ENCODE measurements at regions not wholly inside any gene's neighbourhood (a gene's known extent, or its start where the extent isn't known, plus 50 kb on each side); places are given as distances from the start of the nearest gene placed in this dataset.

DNA sequence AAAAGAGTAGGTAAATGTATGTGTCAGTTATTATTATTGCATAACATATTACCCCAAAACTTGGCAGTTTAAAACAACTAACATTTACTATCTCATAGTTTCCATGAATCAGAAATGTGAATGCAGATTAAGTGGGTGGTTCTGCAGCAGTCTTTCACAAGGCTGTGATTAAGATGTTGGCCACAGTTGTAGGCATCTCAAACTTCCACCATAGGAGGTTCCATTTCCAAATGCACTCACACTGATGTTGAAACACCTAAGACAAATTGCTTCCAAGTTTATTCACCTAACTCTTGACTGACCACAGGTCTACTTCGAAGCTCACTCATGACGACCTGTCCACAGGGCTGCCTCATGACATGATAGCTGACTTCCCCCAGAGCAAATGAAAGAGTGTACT is 360.8 kb downstream of the GRB14 start:
- Mint-ChIP-seq H3K27ac (no peak overlapping the region), H3K36me3 (ENCODE audit: low read depth) (no peaks in the 10 kb centered on the region), H3K4me1 (no peaks in the 10 kb centered on the region), H3K9me3 (no peaks in the 10 kb centered on the region), H3K27me3 (ENCODE audit: insufficient read depth) (no peaks in the 10 kb centered on the region), H3K4me3 (no peak overlapping the region)
- Histone ChIP-seq H3K9ac (ENCODE audit: extremely low read depth, low read length, poor library complexity, severe bottlenecking) (no peak overlapping the region), H3K27ac (ENCODE audit: low read depth, low read length) (no peak overlapping the region), H3K9me3 (ENCODE audit: control insufficient read depth, low read length) (no peaks in the 10 kb centered on the region), H3K36me3 (ENCODE audit: control insufficient read depth, insufficient read depth, low read length) (no peaks in the 10 kb centered on the region), H3K4me1 (ENCODE audit: control insufficient read depth, insufficient read depth, low read length) (no peaks in the 10 kb centered on the region), H3K4me3 (ENCODE audit: low read length) (no peak overlapping the region), H3K27me3 (ENCODE audit: control insufficient read depth, insufficient read depth, low read length, poor library complexity, severe bottlenecking) (no peaks in the 10 kb centered on the region)
- DNase-seq, result no peak
- TF ChIP-seq, protein P1, sequence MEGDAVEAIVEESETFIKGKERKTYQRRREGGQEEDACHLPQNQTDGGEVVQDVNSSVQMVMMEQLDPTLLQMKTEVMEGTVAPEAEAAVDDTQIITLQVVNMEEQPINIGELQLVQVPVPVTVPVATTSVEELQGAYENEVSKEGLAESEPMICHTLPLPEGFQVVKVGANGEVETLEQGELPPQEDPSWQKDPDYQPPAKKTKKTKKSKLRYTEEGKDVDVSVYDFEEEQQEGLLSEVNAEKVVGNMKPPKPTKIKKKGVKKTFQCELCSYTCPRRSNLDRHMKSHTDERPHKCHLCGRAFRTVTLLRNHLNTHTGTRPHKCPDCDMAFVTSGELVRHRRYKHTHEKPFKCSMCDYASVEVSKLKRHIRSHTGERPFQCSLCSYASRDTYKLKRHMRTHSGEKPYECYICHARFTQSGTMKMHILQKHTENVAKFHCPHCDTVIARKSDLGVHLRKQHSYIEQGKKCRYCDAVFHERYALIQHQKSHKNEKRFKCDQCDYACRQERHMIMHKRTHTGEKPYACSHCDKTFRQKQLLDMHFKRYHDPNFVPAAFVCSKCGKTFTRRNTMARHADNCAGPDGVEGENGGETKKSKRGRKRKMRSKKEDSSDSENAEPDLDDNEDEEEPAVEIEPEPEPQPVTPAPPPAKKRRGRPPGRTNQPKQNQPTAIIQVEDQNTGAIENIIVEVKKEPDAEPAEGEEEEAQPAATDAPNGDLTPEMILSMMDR (conservative IDR thresholded peaks at IDR 0.05), result no peak
- WGBS, 2 experiments (ENCODE audit: insufficient coverage in 1 of 2, insufficient read length in 1 of 2), result 69 to 75% methylated on average over 2 of the region's 2 CpGs

GRCh38 chr2:164257742-164258141 is 363.5 kb downstream of the GRB14 start:
- Histone ChIP-seq H3K27ac (ENCODE audit: low read depth, low read length) (no peak overlapping the region), H3K4me3 (ENCODE audit: low read length) (no peak overlapping the region), H3K27me3 (ENCODE audit: control insufficient read depth, insufficient read depth, low read length, poor library complexity, severe bottlenecking) (no peaks in the 10 kb centered on the region), H3K4me1 (ENCODE audit: control insufficient read depth, insufficient read depth, low read length) (no peaks in the 10 kb centered on the region), H3K9me3 (ENCODE audit: control insufficient read depth, low read length) (no peaks in the 10 kb centered on the region), H3K36me3 (ENCODE audit: control insufficient read depth, insufficient read depth, low read length) (no peaks in the 10 kb centered on the region), H3K9ac (ENCODE audit: extremely low read depth, low read length, poor library complexity, severe bottlenecking) (no peak overlapping the region)
- H3K9me3 Mint-ChIP-seq, result no peaks in the 10 kb centered on the region
- TF ChIP-seq, protein P1 (conservative IDR thresholded peaks at IDR 0.05), result no peak
- H3K27ac Mint-ChIP-seq, result no peak overlapping the region
- no peak overlapping the region for H3K4me3 Mint-ChIP-seq
- DNase-seq, result no peak
- no peaks in the 10 kb centered on the region for H3K4me1 Mint-ChIP-seq
- WGBS, 2 experiments (ENCODE audit: insufficient coverage in 1 of 2, insufficient read length in 1 of 2), result 93 to 100% methylated on average over 3 of the region's 3 CpGs
- H3K27me3 Mint-ChIP-seq (ENCODE audit: insufficient read depth), result no peaks in the 10 kb centered on the region
- H3K36me3 Mint-ChIP-seq (ENCODE audit: low read depth), result no peaks in the 10 kb centered on the region

GRCh38 chr2:164252568-164253287 is 368.6 kb downstream of the GRB14 start:
- H3K27me3 ChIP-seq (ENCODE audit: control insufficient read depth, insufficient read depth, low read length, poor library complexity, severe bottlenecking), result no peaks in the 10 kb centered on the region
- no peak overlapping the region for H3K27ac ChIP-seq (ENCODE audit: low read depth, low read length)
- H3K9me3 ChIP-seq (ENCODE audit: control insufficient read depth, low read length), result no peaks in the 10 kb centered on the region
- 55 to 65% methylated on average over 2 of the region's 2 CpGs for whole genome bisulfite sequencing, 2 experiments (ENCODE audit: insufficient coverage in 1 of 2, insufficient read length in 1 of 2)
- Mint-ChIP-seq H3K4me3 (no peak overlapping the region), H3K36me3 (ENCODE audit: low read depth) (no peaks in the 10 kb centered on the region), H3K27ac (no peak overlapping the region), H3K27me3 (ENCODE audit: insufficient read depth) (no peaks in the 10 kb centered on the region), H3K9me3 (no peaks in the 10 kb centered on the region), H3K4me1 (no peaks in the 10 kb centered on the region)
- no peaks in the 10 kb centered on the region for H3K36me3 ChIP-seq (ENCODE audit: control insufficient read depth, insufficient read depth, low read length)
- no peaks in the 10 kb centered on the region for H3K4me1 ChIP-seq (ENCODE audit: control insufficient read depth, insufficient read depth, low read length)
- H3K9ac ChIP-seq (ENCODE audit: extremely low read depth, low read length, poor library complexity, severe bottlenecking), result no peak overlapping the region
- no peak overlapping the region for H3K4me3 ChIP-seq (ENCODE audit: low read length)
- no peak for DNase-seq
- TF ChIP-seq, protein P1 (conservative IDR thresholded peaks at IDR 0.05), result no peak

All from endodermal cell (in vitro differentiated cells).